ENCODE measurements at regions not wholly inside any gene's neighbourhood (a gene's known extent, or its start where the extent isn't known, plus 50 kb on each side); places are given as distances from the start of the nearest gene placed in this dataset.
A peak's percentile ranks its signal among the peaks of the same experiment; 100 is the strongest.
"Not testable (repeated sequence)": the region's sequence is repeated elsewhere in the genome, so short reads cannot be mapped to it uniquely, and the experiment has no call there.

- FAIRE-seq; CTCF ChIA-PET (ENCODE audit: low intra/inter-chr PET ratio, low total read pairs); BruUV-seq (replicated peaks): not testable (repeated sequence)
Observed at GRCh38 chr19:14299224-14299827, 81.9 kb upstream of the ADGRE5 start.

GRCh38 chr19:14297883-14298576 is 83.2 kb upstream of the ADGRE5 start:
- H3K36me3 ChIP-seq (replicated peaks in 1 of 2; ENCODE audit: control insufficient read depth in 1 of 2, insufficient read depth in 2 of 2, low read length in 2 of 2); in situ Hi-C loops (cut with HindIII; ENCODE audit: extremely low pct_ligation_motif_present, low pct_unique_long_range_greater_than_20kb); H3K79me2 ChIP-seq (ENCODE audit: insufficient read depth, low read length); intact Hi-C loops (cut with micrococcal nuclease; ENCODE audit: unreplicated experiment); H3K4me3 ChIP-seq (replicated peaks in 1 of 3; ENCODE audit: insufficient read depth in 1 of 3, low read depth in 2 of 3, low read length in 3 of 3); H4K20me1 ChIP-seq (ENCODE audit: insufficient read depth, low read length); FAIRE-seq; POLR2A ChIA-PET; H3K27me3 ChIP-seq (ENCODE audit: control insufficient read depth in 1 of 2, insufficient read depth in 2 of 2, low read length in 2 of 2); BruUV-seq (replicated peaks); H3K9me3 ChIP-seq (ENCODE audit: low read length); CTCF ChIA-PET (ENCODE audit: low intra/inter-chr PET ratio, low total read pairs); H2AFZ ChIP-seq (ENCODE audit: low read length); DNase-seq (ENCODE audit: low spot score); H3K9ac ChIP-seq (ENCODE audit: insufficient read depth, low read depth, low read length); H3K4me1 ChIP-seq (ENCODE audit: insufficient read depth, low read length); ATAC-seq; H3K27ac ChIP-seq (ENCODE audit: extremely low read length, insufficient read depth, low read length); H3K4me2 ChIP-seq (ENCODE audit: low read depth, low read length): not testable (repeated sequence)
- TF ChIP-seq ZNF768 (CRISPR knock-in tag; IDR thresholded peaks at IDR 0.05): peak; percentile 53; the same call in 1 of the 2 replicates
- WGBS (ENCODE audit: low lambda C conversion rate): 29% methylated on average over 13 of the region's 14 CpGs

More at GRCh38 chr19:14299224-14299827, 81.9 kb upstream of the ADGRE5 start:
- H3K9me3 ChIP-seq (ENCODE audit: low read length); ATAC-seq; POLR2A ChIA-PET; H3K4me3 ChIP-seq (replicated peaks in 1 of 3; ENCODE audit: insufficient read depth in 1 of 3, low read depth in 2 of 3, low read length in 3 of 3); H3K79me2 ChIP-seq (ENCODE audit: insufficient read depth, low read length); H3K36me3 ChIP-seq (replicated peaks in 1 of 2; ENCODE audit: control insufficient read depth in 1 of 2, insufficient read depth in 2 of 2, low read length in 2 of 2); H2AFZ ChIP-seq (ENCODE audit: low read length); intact Hi-C loops (cut with micrococcal nuclease; ENCODE audit: unreplicated experiment); H3K9ac ChIP-seq (ENCODE audit: insufficient read depth, low read depth, low read length); H3K27ac ChIP-seq (ENCODE audit: extremely low read length, insufficient read depth, low read length); DNase-seq (ENCODE audit: low spot score); in situ Hi-C loops (cut with HindIII; ENCODE audit: extremely low pct_ligation_motif_present, low pct_unique_long_range_greater_than_20kb); H3K4me2 ChIP-seq (ENCODE audit: low read depth, low read length); H4K20me1 ChIP-seq (ENCODE audit: insufficient read depth, low read length); H3K4me1 ChIP-seq (ENCODE audit: insufficient read depth, low read length); H3K27me3 ChIP-seq (ENCODE audit: control insufficient read depth in 1 of 2, insufficient read depth in 2 of 2, low read length in 2 of 2): not testable (repeated sequence)
- WGBS (ENCODE audit: low lambda C conversion rate): 64% methylated on average over 13 of the region's 13 CpGs
- TF ChIP-seq ZNF12 (CRISPR knock-in tag; IDR thresholded peaks at IDR 0.05): peak; percentile 81; the same call in 1 of the 2 replicates
- TF ChIP-seq ZNF121 (CRISPR knock-in tag; IDR thresholded peaks at IDR 0.05): peak; percentile 55; the same call in 1 of the 2 replicates
